NCI-H2081 treated with DMSO at 0.1 percent for 48 hours (cell line): ENCODE measurements at regions not wholly inside any gene's neighbourhood (a gene's known extent, or its start where the extent isn't known, plus 50 kb on each side); places are given as distances from the start of the nearest gene placed in this dataset.
"Not testable (repeated sequence)": the region's sequence is repeated elsewhere in the genome, so short reads cannot be mapped to it uniquely, and the experiment has no call there.

Source experiments
- DNase-seq: peaks from one replicate; lab custom pipeline; 2025; lab: John Stamatoyannopoulos, UW

- DNase-seq = no peak
These were observed 511.8 kb upstream of the FOXG1 start for GRCh38 chr14:28254768-28255167.

GRCh38 chr14:28264306-28264705, 502.3 kb upstream of the FOXG1 start:
- no peak for DNase-seq

GRCh38 chr14:28272270-28272669, 494.3 kb upstream of the FOXG1 start:
- DNase-seq = no peak

GRCh38 chr14:28280530-28280929, 486.1 kb upstream of the FOXG1 start:
- DNase-seq = no peak

- DNase-seq = no peak
These were observed 485.5 kb upstream of the FOXG1 start for GRCh38 chr14:28280997-28281598.

GRCh38 chr14:28284546-28285300, 481.9 kb upstream of the FOXG1 start:
- no peak for DNase-seq

- no peak for DNase-seq
These were observed 471.6 kb upstream of the FOXG1 start for GRCh38 chr14:28294834-28295440.

- no peak for DNase-seq
These were observed 469.0 kb upstream of the FOXG1 start for GRCh38 chr14:28297559-28297958.

GRCh38 chr14:28298156-28298555, 468.4 kb upstream of the FOXG1 start:
- no peak for DNase-seq

GRCh38 chr14:28299227-28299626, 467.4 kb upstream of the FOXG1 start:
- no peak for DNase-seq

GRCh38 chr14:28300356-28300755, 466.2 kb upstream of the FOXG1 start:
- DNase-seq = no peak

- no peak for DNase-seq
These were observed 465.4 kb upstream of the FOXG1 start for GRCh38 chr14:28301179-28301578.

- DNase-seq = no peak
These were observed 463.3 kb upstream of the FOXG1 start for GRCh38 chr14:28303248-28303647.

GRCh38 chr14:28305938-28306337, 460.6 kb upstream of the FOXG1 start:
- DNase-seq = no peak

- DNase-seq = no peak
These were observed 459.1 kb upstream of the FOXG1 start for GRCh38 chr14:28307506-28307905.

GRCh38 chr14:28308734-28309133, 457.9 kb upstream of the FOXG1 start:
- no peak for DNase-seq

- not testable (repeated sequence) for DNase-seq
These were observed 448.5 kb upstream of the FOXG1 start for GRCh38 chr14:28317890-28318675.

- DNase-seq = no peak
These were observed 444.9 kb upstream of the FOXG1 start for GRCh38 chr14:28321475-28322244.

- peak; percentile 67 for DNase-seq
These were observed 443.2 kb upstream of the FOXG1 start for GRCh38 chr14:28323366-28323765.

- no peak for DNase-seq
These were observed 442.4 kb upstream of the FOXG1 start for GRCh38 chr14:28323951-28324741.

- DNase-seq = no peak
These were observed 425.8 kb upstream of the FOXG1 start for GRCh38 chr14:28340816-28341215.
